ENCODE measurements at regions not wholly inside any gene's neighbourhood (a gene's known extent, or its start where the extent isn't known, plus 50 kb on each side); places are given as distances from the start of the nearest gene placed in this dataset.
"Not testable (repeated sequence)": the region's sequence is repeated elsewhere in the genome, so short reads cannot be mapped to it uniquely, and the experiment has no call there.

DNA sequence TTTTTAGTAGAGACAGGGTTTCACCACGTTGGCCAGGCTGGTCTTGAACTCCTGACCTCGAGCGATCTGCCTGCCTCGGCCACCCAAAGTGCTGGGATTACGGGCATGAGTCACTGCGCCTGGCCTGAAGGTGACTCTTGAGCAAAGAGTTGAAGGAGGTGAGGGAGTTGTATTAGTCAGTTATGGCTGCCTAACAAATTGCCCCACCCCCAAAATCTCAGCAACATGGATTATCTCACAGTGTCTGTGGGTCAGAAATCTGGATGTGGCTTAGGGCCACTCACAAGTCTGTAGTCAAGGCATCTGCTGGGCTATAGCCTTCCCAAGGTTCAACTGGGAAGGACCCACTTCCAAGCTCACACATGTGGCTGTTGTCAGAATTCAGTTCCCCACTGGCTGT is 52.8 kb upstream of the ADGRE5 start:
- DNase-seq (ENCODE audit: low spot score): no peak

DNA sequence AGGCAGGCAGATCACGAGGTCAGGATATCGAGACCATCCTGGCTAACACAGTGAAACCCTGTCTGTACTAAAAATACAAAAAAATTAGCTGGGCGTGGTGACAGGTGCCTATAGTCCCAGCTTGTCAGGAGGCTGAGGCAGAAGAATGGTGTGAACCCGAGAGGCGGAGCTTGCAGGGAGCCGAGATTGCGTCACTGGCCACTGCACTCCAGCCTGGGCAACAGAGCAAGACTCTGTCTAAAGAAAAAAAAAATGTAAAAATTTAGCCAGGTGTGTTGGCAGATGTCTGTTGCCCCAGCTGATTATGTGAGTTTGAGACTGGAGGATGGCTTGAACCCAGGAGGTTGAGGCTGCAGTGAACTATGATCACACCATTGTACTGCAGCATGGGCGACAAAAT is 54.2 kb upstream of the ADGRE5 start:
- not testable (repeated sequence) for DNase-seq (ENCODE audit: low spot score)

DNA sequence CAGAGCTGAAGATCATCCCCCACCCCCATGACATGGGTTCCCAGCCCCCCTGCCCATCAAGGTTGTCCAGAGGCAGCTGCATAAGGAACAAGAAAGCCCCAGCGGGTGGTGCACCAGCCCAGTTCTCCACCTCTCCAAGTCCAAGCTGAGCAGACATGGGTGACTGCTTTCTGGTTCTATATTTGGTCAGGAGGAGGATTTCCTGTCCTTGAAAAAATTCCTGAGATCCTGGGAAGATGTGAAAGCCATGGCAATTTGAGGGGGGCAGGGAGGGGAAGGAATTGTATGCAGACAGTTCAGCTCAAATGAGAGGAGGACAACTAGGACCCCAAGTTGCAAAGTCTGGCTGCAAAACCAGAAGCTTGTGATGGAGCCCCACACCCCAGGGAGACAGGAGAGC is 55.4 kb upstream of the ADGRE5 start:
- DNase-seq (ENCODE audit: low spot score): no peak

DNA sequence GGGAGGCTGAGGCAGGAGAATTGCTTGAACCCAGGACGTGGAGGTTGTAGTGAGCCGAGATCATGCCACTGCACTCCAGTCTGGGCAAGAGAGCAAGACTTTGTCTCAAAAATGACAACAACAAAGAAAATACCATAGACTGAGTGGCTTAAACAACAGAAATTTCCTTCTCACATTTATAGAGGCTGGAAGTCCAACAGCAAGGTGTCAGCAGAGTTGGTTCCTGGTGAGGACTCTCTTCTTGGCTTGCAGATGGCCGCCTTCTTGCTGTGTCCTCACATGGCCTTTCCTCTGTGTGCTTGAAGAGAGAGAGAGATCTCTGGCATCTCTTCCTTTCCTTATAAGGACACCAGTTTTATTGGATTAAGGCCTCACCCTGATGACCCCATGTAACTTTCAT is 56.1 kb upstream of the ADGRE5 start:
- DNase-seq (ENCODE audit: low spot score): no peak

DNA sequence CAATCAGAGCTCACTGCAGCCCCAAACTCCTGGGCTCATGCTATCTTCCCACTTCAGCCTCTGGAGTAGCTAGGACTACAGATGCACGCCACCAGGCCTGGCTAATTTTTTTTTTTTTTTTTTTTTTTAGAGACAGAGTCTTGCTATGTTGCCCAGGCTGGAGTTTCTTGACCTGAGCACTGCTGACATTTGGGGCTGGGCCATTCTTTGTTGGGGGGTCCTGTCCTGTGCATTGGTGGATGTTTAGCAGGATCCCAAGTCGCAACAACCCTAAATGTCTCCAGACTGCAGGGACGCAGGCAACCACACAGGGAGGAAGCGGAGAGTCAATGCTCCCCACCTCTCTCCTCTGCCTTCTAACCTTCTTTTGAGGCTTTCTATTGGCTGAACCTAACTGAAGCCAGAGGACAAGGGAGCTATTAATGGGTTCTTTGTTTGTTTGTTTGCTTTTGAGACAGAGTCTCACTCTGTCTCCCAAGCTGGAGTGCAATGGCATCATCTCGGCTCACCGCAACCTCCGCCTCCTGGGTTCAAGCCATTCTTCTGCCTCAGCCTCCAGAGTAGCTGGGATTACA is 58.3 kb upstream of the ADGRE5 start:
- no peak for DNase-seq (ENCODE audit: low spot score)

DNA sequence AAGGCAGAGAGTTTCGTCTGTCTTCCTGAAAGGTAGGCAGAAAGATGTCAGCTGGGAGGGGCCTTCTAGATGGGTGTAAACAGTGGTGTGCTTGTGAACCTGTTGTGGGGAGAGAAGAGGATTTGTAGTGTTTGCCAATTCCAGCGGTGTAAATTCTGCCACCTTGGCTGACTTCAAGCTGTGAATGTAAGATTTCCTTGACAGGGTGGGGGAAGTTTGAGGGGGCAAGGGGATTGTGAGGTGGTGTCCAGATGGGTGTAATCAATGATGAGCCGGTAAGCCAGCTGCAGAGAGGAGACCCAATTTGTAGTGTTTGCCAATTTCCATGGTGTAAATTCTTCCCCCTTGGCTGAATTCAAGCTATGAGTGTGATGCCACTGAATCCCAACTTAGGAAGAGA is 61.0 kb upstream of the ADGRE5 start:
- no peak for DNase-seq (ENCODE audit: low spot score)

DNA sequence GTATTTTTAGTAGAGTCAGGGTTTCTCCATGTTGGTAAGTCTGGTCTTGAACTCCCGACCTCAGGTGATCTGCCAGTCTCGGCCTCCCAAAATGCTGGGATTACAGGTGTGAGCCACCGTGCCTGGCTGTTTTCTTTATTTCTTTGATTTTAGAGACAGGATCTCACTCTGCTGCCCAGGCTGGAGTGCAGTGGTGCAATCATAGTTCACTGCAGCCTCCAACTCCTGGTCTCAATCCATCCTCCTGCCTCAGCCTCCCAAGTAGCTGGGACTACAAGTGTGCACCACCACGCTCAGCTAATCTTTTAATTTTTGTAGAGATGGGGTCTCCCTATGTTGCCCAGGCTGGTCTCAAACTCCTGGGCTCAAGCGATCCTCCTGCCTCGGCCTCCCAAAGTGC is 61.5 kb upstream of the ADGRE5 start:
- not testable (repeated sequence) for DNase-seq (ENCODE audit: low spot score)

DNA sequence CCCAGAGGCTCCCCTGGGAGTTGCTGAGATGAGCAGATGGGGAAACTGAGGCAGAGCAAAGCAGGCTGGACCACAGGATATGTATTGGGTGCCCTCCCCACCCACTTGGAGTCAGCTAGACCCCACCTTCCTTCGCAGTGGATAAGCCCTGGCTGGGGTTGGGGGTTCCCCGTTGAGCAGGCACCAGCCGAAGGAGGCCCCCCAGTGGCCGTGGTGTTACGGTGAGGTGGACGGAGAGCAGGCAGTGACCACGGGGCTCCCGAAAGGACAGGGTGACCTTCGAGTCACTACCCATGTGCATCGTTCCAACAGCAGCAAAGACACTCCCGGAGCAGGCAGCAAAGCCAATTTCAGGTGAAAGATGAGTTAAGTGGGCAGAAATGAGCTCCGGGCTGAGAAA is 62.4 kb upstream of the ADGRE5 start:
- peak; percentile 33 for DNase-seq (ENCODE audit: low spot score)

DNA sequence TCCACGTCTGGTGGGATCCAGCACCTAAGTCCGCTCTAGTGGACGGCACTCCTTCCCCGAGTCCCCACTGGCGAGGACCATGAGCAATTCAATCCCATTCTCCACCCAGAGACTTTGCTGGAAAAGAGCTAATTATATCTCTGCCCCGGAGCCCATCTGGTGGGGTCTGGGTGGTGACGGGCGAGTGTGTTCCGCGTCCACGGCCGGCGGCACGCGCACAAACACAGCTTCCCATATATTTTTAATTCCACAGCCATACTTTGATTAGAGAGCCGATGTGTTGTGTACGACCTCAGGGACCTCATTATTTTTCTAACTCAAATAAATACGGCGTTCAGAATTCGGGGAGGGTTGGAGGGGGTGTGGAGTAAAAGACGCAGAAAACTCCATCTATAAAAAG is 64.1 kb upstream of the ADGRE5 start:
- no peak for DNase-seq (ENCODE audit: low spot score)

DNA sequence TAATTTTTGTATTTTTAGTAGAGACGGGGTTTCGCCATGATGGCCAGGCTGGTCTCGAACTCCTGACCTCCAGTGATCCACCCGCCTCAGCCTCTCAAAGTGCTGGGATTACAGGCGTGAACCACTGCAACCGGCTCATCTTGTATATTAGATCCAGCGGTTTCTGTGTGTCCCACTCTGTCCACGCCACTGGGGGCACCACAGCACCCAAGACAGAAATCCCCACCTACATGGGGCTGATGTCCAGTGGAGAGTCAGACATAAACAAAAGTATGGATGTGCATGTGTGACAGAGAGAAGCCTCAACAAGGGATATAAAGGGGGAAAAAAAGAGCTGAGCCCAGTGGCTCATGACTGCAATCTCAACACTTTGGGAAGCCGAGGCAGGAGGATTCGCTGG is 65.8 kb upstream of the ADGRE5 start:
- no peak for DNase-seq (ENCODE audit: low spot score)

DNA sequence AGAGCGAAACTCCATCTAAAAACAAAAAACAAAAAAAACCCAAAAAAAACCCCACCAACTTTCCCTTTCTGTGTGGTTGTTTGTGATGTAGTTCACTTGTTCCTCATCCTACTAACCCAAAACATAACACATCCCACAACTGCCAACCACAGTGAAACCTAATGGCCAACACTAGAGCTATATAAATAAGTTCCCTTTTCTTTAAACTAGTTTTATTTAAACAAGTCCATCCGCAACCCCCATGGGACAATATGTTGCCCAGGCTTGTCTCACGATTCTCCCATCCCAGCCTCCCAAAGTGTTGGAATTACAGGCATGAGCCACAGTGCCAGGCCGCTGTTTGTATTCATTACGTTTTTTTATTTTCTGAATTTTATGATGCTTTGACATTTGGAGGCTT is 71.2 kb upstream of the ADGRE5 start:
- DNase-seq (ENCODE audit: low spot score): no peak

DNA sequence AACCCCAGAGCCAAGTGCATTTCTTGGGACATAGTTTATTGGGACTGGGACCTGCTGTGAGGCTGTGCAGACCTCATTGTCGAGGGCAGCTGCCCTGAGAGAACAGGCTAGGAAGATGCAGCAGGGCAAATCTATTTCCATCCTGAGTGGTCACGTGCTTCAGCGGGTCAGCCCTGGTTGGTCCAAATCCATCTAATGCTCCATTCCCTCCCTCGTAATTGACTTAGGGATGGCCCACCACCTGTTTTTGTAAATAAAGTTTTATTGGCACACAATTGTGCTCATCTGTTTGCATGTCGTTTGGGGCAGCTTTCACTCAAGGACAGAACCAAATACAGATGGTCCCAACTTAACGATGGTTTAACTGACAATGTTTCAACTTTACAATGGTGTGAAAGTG is 75.5 kb upstream of the ADGRE5 start:
- no peak for DNase-seq (ENCODE audit: low spot score)

DNA sequence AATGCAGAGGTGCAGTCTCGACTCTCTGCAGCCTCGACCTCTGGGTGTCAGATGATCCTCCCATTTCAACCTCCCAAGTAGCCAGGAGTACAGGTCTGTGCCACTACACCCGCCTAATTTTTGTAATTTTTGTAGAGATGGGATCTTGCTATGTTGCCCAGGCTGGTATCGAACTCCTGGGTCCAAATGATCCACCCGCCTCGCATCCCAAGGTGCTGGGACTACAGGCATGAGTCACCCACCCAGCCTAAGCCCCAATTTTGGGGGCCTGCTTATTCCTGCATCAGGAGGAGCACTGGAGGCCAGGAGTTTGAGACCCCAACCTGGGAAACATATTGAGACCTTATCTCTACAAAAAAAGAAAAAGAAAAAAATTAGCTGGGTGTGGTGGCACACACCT is 80.1 kb upstream of the ADGRE5 start:
- no peak for DNase-seq (ENCODE audit: low spot score)

DNA sequence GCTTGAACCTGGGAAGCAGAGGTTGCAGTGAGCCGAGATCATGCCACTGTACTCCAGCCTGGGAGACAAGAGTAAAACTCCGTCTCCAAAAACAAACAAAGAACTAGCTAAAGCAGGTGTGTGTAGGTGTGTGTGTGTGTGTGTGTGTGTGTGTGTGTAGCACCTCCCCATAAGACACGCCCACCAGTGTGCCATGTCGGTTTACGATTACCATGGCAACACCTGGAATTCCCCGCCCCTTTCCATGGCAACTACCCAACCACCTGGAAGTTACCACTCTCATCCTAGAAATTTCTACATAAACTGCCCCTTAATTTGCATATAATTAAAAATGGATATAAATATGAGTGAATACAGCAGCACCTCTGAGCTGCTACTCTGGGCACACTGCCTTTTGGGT is 80.9 kb upstream of the ADGRE5 start:
- DNase-seq (ENCODE audit: low spot score): no peak

DNA sequence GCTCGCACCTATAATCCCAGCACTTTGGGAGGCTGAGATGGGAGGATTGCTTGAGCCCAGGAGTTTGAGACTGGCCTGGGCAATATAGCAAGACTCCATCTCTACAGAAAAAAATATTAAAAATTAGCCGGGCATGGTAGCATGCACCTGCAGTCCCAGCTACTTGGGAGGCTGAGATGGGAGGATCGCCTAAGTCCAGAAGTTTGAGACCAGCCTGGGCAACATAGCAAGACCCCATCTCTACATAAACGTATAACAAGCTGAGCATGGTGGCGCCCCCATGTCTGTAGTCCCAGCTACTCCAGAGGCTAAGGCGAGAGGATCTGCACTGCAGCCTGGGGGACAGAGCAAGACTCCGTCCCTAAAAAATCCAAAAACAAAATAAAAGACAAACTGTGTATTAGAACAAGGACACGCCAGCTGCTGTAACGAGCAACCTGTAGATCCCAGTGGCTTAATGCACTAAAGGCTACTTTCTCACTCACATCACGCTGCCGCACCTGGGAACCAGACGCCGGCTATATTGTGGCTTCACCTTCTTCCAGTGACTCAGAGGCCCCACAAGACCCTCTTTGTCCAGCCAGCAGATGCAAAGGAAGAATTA is 81.9 kb upstream of the ADGRE5 start:
- not testable (repeated sequence) for DNase-seq (ENCODE audit: low spot score)

DNA sequence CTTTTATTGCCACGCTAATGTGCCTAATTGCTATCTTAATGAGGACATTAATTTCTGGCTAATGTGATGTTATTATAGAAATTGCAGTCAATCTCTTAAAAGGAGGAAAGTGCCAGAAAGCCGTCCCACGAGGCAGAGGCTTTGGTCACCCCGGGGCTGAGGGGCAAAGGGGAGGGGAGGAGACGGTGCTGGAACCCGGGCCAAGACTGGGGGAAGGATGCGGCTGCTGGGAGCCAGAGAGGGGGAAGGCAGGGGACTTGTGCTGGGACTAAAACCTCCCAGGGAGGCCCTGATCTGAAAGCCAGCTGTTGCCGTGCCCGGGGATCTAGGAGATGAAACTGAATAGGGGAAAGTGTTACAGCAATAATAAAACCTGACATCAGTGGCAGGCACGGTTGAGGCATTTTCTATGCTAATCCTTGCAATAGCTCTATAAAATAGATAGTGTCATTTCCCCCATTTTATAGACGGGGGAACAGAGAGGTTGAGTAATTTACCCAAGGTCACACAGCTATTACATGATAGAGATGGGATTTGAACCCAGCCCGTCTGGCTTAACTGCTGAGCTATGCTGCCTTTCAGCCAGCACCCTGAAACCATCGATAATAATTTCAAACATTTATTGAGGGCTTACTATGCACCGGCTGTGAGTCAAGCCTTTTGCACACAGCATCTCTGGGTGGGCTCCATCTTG is 83.2 kb upstream of the ADGRE5 start:
- not testable (repeated sequence) for DNase-seq (ENCODE audit: low spot score)

DNA sequence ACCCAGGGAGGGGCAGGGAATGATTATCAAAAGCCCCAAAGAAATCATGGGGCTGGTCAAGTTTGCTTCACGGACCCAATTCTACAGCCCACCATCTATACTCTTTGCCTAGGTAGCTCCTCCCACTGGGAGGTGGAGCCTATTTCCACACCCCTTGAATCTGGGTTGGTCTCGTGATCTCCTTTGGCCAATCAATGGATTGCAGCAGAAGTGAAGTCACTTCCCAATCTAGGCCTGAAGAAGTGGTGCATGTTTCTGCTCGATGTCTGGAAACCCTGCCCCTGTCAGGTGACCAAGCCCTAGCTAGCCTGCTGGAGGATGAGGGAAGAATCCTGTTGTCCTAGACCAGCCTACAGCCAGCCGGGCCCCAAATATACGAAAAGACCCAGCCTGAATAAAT is 86.3 kb upstream of the ADGRE5 start:
- DNase-seq (ENCODE audit: low spot score): not testable (repeated sequence)

DNA sequence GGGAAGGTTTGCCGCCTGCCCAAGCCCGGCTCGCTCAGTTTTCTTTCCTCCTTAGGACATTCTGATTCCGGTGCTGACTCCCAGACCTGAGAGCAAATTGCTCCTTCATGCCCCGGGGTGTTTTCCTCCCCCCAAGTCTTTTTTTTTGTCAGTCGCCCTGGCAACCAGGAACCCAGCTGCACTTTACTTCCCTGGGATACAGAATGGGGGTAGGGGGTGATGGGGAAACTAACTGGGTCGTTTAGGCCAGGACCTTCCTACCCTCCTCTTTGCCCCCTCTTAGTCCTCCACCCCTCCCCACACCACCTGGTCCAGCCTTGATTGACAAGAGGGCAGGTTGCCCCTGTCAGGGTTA is 87.5 kb upstream of the ADGRE5 start:
- not testable (repeated sequence) for DNase-seq (ENCODE audit: low spot score)

DNA sequence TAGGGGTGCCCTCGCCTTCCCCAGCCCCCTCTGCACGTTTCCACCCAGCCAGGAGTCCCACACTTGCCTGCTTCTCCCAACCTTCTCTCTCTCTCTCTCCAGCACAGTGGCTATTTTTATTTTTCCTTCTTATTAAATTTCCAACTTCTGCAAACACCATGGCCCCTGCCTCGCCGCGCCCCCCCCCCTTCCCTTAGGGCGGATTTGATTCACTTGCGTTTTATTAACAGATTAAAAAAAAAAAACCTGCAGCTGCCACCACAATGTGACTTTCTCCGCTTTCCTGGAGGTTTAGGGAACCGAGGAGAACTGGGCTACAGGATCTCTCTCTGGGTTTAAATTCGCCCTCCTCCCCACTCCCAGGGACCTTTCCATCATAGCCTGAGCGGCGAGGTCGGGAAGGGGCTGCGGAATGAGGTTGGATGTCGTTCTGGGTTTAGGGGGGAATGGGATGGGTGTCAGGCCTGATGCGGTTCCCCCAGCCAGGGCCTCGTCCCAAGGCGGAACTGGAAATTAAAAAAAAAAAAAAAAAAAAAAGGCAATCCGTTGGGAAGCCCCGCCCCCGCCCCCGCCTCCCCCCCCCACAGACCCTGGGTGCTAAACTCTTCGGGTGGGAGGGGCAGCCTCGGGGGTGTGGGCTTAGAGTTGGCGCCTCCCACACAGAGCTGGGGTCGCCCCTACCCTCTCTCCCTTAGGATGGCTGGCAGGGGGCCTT is 87.3 kb upstream of the ADGRL1 start:
- not testable (repeated sequence) for DNase-seq (ENCODE audit: low spot score)

DNA sequence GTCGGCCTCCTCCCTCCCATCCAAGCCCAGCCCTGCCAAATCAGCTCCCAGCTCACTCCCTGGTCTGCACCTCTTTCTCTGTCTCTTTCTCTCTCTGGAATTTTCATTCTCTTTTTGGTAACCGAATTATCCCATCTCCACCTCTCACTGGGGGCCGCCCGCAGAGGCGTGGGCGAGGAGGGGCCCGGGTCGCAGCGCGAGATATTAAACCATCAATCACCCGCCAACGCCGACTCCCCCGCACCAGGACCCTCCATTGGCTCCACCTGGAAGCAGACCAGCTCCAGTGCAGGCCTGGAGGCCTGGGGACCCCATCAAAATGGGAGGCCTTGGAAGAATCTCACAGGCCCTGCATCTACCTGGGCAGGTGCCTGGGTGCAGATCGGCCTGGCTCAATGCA is 83.8 kb upstream of the ADGRL1 start:
- not testable (repeated sequence) for DNase-seq (ENCODE audit: low spot score)

DNA sequence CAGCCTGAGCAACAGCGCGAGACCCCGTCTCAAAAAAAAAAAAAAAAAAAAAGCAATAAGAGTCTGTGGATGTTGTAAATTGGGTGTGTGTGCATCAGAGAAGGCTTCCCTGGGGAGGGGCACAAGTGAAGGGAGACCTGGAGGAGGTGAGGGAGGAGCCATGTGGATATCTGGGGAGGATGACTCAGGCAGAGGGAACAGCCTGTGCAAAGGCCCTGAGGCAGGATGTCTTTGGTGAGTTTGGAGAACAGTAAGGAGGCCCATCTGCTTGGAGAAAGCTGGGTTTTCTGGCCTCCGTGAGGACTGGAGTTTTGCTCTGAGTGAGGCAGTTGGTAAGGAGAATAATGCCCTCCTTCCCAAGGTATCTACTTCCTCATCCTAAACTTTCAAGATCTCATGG is 81.9 kb upstream of the ADGRL1 start:
- not testable (repeated sequence) for DNase-seq (ENCODE audit: low spot score)

DNA sequence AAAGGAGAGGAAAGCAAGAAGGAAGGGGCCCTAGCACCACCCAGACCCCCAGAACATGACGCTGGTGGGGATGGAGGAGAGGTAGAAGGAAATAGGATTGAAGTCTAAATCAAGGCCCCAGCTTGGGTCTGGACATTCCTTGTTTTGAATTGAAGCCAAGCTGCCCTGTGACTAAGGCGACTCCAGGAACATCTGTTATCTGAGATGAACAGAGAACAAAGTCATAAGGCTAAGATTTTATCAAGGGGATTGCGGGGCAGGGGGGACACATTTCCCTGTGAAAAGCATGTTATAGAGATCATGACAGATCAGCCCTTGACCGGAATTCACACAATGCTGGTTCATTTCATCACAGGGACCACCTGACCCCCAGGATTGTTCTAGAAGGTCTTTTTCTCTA is 80.6 kb upstream of the ADGRL1 start:
- DNase-seq (ENCODE audit: low spot score): not testable (repeated sequence)

DNA sequence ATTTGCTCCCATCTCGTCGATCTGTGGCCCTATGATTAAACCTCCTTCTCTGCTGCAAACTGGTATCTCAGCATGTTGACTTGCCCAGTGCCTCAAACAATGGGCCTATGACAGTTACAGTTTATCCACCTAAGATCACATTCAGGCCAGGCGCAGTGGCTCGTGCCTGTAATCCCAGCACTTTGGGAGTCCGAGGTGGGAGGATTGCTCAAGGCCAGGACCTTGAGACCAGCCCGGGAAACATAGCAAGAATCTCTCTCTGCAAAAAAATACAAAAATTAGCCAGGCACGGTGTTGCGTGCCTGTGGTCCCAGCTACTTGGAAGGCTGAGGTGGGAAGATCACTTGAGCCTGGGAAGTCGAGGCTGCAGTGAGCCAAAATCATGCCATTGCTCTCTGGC is 79.8 kb upstream of the ADGRL1 start:
- DNase-seq (ENCODE audit: low spot score): not testable (repeated sequence)

Data from cerebellar cortex (tissue), 1 donor.